ENCODE measurements at regions not wholly inside any gene's neighbourhood (a gene's known extent, or its start where the extent isn't known, plus 50 kb on each side); places are given as distances from the start of the nearest gene placed in this dataset.

DNA sequence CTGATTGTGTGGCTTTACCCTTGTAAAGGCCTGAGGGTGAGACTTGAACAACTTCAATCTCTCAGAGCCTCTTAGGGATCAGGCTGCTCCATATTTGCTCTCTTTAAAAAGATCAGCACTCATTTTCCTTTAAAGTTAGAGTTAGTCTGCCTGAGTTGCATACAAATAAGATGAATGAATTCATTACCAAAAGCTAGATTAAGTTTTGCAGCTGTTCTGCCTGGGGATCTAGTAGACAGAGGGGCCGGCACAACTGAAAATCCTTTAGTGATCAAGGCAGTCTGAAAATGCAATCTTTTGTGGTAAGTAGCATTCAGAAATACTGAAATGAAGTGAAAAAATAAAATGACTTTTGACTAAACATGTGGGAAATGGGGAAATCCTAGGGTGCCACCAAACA, 264.0 kb downstream of the MAN2A1 start (continued):
- TF ChIP-seq, protein P1, sequence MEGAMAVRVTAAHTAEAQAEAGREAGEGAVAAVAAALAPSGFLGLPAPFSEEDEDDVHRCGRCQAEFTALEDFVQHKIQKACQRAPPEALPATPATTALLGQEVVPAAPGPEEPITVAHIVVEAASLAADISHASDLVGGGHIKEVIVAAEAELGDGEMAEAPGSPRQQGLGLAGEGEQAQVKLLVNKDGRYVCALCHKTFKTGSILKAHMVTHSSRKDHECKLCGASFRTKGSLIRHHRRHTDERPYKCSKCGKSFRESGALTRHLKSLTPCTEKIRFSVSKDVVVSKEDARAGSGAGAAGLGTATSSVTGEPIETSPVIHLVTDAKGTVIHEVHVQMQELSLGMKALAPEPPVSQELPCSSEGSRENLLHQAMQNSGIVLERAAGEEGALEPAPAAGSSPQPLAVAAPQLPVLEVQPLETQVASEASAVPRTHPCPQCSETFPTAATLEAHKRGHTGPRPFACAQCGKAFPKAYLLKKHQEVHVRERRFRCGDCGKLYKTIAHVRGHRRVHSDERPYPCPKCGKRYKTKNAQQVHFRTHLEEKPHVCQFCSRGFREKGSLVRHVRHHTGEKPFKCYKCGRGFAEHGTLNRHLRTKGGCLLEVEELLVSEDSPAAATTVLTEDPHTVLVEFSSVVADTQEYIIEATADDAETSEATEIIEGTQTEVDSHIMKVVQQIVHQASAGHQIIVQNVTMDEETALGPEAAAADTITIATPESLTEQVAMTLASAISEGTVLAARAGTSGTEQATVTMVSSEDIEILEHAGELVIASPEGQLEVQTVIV (IDR thresholded peaks at IDR 0.05; ENCODE audit: borderline replicate concordance, partially characterized antibody): no peak
- TF ChIP-seq, protein P2, sequence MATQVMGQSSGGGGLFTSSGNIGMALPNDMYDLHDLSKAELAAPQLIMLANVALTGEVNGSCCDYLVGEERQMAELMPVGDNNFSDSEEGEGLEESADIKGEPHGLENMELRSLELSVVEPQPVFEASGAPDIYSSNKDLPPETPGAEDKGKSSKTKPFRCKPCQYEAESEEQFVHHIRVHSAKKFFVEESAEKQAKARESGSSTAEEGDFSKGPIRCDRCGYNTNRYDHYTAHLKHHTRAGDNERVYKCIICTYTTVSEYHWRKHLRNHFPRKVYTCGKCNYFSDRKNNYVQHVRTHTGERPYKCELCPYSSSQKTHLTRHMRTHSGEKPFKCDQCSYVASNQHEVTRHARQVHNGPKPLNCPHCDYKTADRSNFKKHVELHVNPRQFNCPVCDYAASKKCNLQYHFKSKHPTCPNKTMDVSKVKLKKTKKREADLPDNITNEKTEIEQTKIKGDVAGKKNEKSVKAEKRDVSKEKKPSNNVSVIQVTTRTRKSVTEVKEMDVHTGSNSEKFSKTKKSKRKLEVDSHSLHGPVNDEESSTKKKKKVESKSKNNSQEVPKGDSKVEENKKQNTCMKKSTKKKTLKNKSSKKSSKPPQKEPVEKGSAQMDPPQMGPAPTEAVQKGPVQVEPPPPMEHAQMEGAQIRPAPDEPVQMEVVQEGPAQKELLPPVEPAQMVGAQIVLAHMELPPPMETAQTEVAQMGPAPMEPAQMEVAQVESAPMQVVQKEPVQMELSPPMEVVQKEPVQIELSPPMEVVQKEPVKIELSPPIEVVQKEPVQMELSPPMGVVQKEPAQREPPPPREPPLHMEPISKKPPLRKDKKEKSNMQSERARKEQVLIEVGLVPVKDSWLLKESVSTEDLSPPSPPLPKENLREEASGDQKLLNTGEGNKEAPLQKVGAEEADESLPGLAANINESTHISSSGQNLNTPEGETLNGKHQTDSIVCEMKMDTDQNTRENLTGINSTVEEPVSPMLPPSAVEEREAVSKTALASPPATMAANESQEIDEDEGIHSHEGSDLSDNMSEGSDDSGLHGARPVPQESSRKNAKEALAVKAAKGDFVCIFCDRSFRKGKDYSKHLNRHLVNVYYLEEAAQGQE (IDR thresholded peaks at IDR 0.05; ENCODE audit: low read depth, low read length): no peak

DNA sequence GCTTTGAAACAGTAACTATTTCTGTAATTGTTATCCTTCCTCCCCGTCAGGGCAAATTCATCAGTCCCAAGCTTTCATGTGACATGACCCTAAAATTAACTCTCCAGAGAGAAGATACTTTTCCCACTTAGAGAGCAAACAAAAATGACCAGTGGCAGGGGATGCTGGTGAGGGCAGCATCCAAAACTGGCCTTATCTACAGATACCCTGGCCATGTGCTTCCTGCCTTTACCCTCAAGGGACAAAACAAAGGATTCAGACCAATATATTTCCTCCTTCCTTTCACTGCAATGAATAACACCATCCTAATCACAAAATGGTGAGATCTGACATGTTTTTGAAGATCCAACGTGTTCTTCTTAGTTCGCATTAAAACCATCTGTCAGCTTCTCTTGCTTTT, 267.2 kb downstream of the MAN2A1 start:
- no peak for DNase-seq (ENCODE audit: low read depth, low spot score)
- no peak for TF ChIP-seq POU2F2 (IDR thresholded peaks at IDR 0.05; ENCODE audit: borderline replicate concordance, low read depth, low read length)
- TF ChIP-seq POLR2AphosphoS5 (IDR thresholded peaks at IDR 0.05; ENCODE audit: low read length): no peak
- TF ChIP-seq HCFC1 (IDR thresholded peaks at IDR 0.05; ENCODE audit: low read length): no peak
- TF ChIP-seq, protein P3, sequence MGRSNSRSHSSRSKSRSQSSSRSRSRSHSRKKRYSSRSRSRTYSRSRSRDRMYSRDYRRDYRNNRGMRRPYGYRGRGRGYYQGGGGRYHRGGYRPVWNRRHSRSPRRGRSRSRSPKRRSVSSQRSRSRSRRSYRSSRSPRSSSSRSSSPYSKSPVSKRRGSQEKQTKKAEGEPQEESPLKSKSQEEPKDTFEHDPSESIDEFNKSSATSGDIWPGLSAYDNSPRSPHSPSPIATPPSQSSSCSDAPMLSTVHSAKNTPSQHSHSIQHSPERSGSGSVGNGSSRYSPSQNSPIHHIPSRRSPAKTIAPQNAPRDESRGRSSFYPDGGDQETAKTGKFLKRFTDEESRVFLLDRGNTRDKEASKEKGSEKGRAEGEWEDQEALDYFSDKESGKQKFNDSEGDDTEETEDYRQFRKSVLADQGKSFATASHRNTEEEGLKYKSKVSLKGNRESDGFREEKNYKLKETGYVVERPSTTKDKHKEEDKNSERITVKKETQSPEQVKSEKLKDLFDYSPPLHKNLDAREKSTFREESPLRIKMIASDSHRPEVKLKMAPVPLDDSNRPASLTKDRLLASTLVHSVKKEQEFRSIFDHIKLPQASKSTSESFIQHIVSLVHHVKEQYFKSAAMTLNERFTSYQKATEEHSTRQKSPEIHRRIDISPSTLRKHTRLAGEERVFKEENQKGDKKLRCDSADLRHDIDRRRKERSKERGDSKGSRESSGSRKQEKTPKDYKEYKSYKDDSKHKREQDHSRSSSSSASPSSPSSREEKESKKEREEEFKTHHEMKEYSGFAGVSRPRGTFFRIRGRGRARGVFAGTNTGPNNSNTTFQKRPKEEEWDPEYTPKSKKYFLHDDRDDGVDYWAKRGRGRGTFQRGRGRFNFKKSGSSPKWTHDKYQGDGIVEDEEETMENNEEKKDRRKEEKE (IDR thresholded peaks at IDR 0.05): no peak
- TF ChIP-seq, protein P4, sequence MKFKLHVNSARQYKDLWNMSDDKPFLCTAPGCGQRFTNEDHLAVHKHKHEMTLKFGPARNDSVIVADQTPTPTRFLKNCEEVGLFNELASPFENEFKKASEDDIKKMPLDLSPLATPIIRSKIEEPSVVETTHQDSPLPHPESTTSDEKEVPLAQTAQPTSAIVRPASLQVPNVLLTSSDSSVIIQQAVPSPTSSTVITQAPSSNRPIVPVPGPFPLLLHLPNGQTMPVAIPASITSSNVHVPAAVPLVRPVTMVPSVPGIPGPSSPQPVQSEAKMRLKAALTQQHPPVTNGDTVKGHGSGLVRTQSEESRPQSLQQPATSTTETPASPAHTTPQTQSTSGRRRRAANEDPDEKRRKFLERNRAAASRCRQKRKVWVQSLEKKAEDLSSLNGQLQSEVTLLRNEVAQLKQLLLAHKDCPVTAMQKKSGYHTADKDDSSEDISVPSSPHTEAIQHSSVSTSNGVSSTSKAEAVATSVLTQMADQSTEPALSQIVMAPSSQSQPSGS (IDR thresholded peaks at IDR 0.05; ENCODE audit: low read length): no peak
- TF ChIP-seq NFIC (IDR thresholded peaks at IDR 0.05; ENCODE audit: low read depth, low read length): no peak
- TF ChIP-seq MYB (IDR thresholded peaks at IDR 0.05; ENCODE audit: borderline replicate concordance, low read depth, low read length): no peak
- TF ChIP-seq ASH2L (IDR thresholded peaks at IDR 0.05; ENCODE audit: borderline replicate concordance, low read depth): no peak
- no peak for TF ChIP-seq RBBP5 (conservative IDR thresholded peaks at IDR 0.05)
- TF ChIP-seq, protein P5, sequence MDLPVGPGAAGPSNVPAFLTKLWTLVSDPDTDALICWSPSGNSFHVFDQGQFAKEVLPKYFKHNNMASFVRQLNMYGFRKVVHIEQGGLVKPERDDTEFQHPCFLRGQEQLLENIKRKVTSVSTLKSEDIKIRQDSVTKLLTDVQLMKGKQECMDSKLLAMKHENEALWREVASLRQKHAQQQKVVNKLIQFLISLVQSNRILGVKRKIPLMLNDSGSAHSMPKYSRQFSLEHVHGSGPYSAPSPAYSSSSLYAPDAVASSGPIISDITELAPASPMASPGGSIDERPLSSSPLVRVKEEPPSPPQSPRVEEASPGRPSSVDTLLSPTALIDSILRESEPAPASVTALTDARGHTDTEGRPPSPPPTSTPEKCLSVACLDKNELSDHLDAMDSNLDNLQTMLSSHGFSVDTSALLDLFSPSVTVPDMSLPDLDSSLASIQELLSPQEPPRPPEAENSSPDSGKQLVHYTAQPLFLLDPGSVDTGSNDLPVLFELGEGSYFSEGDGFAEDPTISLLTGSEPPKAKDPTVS (IDR thresholded peaks at IDR 0.05; ENCODE audit: low read depth, low read length): no peak

More for the DNA sequence above, 267.2 kb downstream of the MAN2A1 start:
- no peaks in the 10 kb centered on the region for H3K27me3 ChIP-seq (replicated peaks in 1 of 2; ENCODE audit: control insufficient read depth in 2 of 2, insufficient read depth in 2 of 2, low read length in 1 of 2)
- H4K20me1 ChIP-seq (ENCODE audit: control insufficient read depth, insufficient read depth): no peaks in the 10 kb centered on the region
- H3K9me3 ChIP-seq (replicated peaks; ENCODE audit: control insufficient read depth, insufficient read depth, low read length): no peaks in the 10 kb centered on the region
- no peaks in the 10 kb centered on the region for H3K4me1 ChIP-seq (ENCODE audit: control insufficient read depth, insufficient read depth, low read length)
- POLR2A ChIA-PET: no interaction called here
- no peak overlapping the region for H3K27ac ChIP-seq (ENCODE audit: control insufficient read depth, insufficient read depth)
- intact Hi-C loops (cut with micrococcal nuclease; ENCODE audit: unreplicated experiment): no loop called here
- no TSS peak for BruUV-seq (replicated peaks)
- FAIRE-seq (no peak), ATAC-seq (no peak)
- SMC1A ChIA-PET (ENCODE audit: uncharacterized antibody, unreplicated experiment): no interaction called here
- no peaks in the 10 kb centered on the region for H3K36me3 ChIP-seq (ENCODE audit: control insufficient read depth in 2 of 2, insufficient read depth in 2 of 2, low read length in 1 of 2)
- H3K79me2 ChIP-seq (ENCODE audit: control insufficient read depth, insufficient read depth, low read length): no peaks in the 10 kb centered on the region
- no peak overlapping the region for H3K4me2 ChIP-seq (ENCODE audit: control insufficient read depth, insufficient read depth)
- no peak overlapping the region for H2AFZ ChIP-seq (ENCODE audit: control insufficient read depth, low read depth, low read length)
- CTCF ChIA-PET: no interaction called here
- no peak overlapping the region for H3K9ac ChIP-seq (ENCODE audit: control insufficient read depth, insufficient read depth, low read length)
- in situ Hi-C loops (cut with MboI): no loop called here
- RAD21 ChIA-PET (ENCODE audit: unreplicated experiment): no interaction called here
- H3K4me3 ChIP-seq: no peak overlapping the region
- WGBS (ENCODE audit: insufficient coverage, insufficient replicate concordance, low lambda C conversion rate, missing lambda C conversion rate): 38% methylated on average over 3 of the region's 3 CpGs

Data from GM12878 (cell line).